Stimulated activated CD8-positive, alpha-beta memory T cell treated with anti-CD3 and anti-CD28 coated beads, Interleukin-2, amount 100 ng/mL, for 1 hour (primary cell): ENCODE measurements at regions not wholly inside any gene's neighbourhood (a gene's known extent, or its start where the extent isn't known, plus 50 kb on each side); places are given as distances from the start of the nearest gene placed in this dataset.
"Not testable (repeated sequence)": the region's sequence is repeated elsewhere in the genome, so short reads cannot be mapped to it uniquely, and the experiment has no call there.

Experiments used
- DNase-seq, 2 donors: peaks; one replicate each; pipeline ENCODE4 v3.0.0-alpha.2; 2020; ENCODE audit warnings: low read depth in 2 of 2

DNA sequence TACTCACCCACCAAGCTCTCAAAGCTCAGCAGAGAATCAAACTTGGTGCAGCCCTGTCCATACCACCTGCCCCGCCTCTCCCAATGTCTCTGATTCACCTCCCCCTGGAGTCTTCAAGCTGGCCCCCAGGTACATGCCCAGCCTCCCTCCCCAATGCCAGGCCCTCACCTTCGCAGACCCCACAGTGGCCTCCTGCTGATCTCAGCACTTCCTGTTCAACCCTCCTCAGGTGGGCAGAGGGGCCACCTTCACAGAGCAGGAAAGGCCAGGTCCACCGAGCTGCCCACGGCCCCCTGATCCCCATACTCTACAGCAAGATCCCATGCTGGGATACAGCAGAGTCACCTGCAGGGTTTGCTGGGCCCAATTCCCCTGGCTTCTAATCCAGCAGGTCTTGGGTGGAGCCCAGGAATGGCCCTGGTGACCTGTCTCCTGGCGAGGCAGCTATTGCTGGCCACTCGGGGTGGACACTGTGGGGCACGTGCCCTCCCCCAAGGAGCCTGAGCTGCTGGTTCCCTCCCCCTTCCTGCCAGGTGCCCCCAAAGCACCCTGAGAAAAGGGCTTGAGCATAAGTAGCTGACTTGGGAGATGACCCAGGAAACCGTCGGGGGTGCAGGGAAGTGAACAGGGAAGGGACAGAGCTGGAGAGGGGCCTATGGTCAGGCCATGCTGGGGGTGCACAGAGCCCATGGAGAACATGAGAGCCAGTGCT is 150.7 kb downstream of the BRD1 start:
- no peak for DNase-seq

DNA sequence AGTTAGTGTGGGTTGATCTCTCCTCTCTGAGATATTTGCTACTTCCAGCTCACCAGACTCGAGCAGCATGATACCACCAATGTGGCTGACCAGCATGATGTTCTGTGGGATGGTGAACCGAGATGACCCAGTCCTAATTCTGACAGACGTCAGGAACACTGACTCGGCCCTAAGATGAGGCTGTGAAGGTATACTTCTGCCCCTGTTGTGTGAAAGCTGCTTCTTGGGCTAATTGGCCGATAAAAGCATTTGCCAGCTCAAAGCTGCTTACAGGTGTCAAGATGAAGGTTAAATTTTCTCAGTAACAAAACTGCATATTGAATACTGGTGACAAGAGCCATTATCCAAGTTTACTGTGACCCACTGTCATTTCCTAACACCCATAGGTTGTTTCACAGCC is 151.4 kb downstream of the BRD1 start:
- DNase-seq: no peak

DNA sequence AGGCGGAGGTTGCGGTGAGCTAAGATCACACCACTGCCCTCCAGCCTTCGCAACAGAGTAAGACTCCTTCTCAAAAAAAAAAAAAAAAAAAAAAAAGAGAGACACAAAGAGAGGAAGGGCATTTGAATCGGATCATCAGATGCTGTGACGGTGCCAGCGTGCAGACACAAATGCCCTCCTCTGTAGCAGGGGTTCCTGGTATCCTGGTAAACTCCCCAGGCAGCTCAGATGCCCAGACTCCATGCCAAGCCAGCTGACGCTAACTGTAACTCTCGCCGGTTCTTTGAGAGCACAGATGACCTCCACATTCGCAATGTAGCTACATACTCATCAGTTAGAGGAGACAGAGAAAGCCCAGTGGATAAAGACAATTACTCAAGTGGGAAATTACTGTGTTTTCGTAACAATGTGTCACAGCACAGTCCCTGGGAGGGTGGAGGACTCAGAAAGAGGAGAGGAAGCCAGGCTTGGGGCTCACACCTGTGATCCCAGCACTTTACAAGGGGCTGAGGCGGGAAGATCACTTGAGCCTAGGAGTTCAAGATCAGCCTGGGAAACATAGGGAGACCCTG is 153.1 kb downstream of the BRD1 start:
- no peak for DNase-seq

DNA sequence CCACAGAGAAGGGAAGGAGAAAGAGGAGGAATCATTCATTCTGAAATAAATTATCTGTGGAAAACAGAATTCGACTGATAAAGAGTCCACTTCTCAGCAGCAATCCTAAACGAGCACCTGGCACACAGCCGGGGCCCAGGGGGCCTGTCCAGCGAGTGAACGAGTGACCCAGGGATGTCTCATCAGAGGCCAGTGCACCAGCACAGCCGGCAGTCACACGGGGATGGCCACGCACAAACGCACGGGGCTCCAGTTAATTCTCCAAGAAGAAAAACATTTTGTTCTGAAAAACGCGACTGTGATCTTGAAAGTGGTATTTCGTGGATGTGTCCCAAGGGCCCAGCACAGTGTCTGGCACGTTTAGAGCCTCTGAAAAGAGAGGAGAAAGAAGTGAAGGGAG is 154.6 kb downstream of the BRD1 start:
- no peak for DNase-seq

DNA sequence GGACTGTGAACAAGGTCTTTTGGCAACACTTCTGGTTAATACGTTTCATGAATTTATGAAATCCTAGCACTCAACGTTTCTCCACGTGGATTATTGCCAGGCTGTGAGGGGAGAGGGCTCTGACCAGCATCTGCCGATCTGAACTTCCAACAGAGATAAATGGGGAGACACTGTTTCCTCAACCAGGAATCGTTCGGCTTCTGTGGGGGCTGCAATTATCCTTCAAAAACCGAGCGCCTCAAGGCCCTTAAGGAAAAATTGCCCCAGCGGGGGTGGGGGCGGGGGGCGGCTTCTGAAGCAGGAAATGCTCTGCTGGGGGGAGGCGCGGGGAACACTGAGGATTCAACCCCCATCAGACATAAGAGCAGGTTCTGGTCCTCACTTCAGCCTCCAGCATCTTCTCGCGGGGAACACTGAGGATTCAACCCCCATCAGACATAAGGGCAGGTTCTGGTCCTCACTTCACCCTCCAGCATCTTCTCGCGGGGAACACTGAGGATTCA is 155.6 kb downstream of the BRD1 start:
- no peak for DNase-seq

DNA sequence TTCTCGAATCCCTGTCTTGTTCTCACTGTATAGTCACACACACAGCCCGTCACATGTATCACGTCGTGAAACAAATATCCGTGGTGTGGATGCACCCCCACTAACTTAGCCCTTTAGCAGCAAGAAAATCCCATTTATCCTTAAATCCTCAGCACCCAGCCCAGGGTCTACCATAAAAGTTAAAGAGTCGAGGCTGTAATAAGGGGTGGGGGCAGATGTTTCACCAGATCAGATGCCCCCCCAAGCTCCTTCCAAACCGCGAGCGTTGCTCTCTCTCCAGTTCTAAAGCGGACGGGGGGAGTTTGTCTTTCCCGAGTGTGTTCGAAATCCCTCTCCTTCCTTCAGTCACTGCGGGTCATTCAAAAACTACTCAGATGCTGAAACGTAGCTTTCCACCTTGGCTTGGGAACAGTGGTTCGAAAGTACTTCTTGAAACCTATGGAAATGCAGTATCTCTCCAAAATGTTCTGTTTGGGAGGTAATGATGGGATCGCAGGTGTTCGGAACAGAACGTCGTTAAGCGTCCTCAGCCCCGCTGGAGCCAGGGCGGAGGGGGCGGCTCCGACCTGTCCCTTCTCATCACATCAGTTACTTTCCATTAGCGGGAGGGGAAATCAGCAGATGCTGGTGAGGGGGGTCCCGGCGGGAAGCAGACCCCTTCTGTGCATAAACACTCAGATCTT is 156.2 kb downstream of the BRD1 start:
- no peak for DNase-seq

DNA sequence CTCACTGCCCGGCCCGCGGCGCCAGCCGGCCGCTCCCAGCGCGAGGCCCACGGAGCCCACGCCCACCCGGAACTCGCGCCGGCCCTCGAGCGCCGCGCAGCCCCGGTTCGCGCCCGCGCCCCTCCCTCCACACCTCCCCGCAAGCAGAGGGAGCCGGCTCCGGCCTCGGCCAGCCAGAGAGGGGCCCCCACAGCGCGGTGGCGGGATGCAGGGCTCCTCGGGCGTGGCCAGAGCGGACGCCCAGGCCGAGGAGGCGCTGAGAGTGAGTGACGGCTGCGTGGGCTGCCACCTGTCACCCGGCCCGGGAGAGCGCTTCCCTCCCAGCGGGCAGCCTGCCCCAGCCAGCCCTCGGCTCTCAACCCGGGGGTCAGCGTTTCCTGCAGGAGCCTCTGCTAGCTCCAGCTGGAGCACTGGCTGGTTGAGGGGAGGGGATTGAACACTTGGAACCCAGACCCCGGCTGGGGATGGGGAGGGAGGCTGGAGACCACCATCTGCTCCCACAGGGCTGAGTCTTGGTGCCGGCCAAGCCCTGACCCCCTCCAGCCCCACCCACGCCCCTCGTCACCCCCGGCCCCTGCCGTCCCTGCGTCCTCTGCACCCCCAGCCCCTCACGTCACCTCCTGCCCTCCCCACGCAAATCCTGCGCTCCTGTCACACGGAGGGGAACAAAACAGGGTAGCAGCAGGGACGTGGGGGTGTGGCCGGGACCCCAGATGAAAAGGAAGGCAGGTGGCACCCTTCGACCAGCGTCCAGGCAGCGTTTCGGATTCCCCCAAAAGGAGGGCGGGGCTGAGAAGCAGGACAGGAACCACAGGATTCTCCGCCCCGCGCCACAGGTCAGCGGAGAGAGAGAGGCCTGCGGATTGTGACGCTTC is 157.0 kb downstream of the BRD1 start:
- no peak for DNase-seq

DNA sequence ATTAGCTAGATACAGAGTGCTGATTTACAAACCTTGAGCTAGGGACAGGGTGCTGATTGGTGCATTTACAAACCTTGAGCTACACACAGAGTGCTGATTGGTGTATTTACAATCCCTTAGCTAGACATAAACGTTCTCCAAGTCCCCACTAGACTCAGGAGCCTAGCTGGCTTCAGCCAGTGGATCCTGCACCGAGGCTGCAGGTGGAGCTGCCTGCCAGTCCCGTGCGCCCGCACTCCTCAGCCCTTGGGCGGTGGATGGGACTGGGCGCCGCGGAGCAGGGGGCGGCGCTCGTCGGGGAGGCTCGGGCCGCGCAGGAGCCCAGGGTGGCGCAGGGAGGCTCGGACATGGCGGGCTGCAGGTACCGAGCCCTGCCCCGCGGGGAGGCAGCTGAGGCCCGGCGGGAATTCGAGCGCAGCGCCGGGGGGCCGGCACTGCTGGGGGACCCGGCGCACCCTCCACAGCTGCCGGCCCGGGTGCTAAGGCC is 157.7 kb downstream of the BRD1 start:
- DNase-seq: not testable (repeated sequence)

DNA sequence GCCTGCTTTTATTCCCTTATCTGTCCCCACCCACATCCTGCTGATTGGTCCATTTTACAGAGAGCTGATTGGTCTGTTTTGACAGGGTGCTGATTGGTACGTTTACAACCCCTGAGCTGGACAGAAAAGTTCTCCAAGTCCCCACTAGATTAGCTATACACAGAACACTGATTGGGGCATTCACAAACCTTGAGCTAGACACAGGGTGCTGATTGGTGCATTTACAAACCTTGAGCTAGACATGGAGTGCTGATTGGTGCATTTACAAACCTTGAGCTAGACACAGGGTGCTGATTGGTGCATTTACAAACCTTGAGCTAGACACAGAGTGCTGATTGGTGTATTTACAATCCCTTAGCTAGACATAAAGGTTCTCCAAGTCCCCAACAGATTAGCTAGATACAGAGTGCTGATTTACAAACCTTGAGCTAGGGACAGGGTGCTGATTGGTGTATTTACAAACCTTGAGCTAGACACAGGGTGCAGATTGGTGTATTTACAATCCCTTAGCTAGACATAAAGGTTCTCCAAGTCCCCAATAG is 158.2 kb downstream of the BRD1 start:
- not testable (repeated sequence) for DNase-seq

DNA sequence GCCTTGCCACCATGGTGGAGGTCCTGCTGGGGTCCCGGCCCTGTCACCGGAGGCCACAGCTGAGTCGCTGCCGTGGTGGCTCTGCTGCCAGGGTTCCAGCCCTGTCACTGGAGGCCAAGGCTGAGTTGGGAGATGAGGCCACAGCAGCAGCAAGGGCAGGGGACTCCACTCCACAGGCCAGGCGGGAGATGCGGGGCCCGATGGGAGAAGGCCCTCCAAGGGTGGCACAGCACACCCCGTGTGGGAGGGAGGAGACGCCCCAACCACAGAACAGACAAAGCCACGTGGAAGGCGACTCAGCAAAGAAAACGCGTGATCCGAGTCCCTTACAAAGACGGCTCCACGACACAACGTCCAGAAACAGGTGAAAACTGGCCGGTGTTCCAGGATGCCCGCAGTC is 159.3 kb downstream of the BRD1 start:
- DNase-seq: no peak

DNA sequence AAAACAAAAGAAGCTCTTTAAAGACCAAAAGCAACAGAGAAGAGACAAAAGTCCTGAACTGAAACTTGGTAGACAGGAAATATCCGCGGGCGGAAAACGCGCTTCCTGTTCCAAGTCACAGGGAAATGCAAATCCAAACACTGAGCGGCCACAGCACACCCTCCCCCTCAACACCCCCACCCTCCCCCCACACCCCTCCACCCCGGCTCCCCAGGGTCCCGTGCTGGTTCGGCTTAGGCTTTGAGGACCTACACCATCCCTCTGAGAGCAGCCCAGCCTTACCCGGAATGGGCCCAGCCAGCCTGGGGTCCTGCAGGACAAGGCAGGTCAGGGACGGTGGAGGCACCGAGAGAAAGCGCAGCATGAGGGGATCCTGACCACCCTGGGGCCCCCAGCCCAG is 160.4 kb downstream of the BRD1 start:
- no peak for DNase-seq

DNA sequence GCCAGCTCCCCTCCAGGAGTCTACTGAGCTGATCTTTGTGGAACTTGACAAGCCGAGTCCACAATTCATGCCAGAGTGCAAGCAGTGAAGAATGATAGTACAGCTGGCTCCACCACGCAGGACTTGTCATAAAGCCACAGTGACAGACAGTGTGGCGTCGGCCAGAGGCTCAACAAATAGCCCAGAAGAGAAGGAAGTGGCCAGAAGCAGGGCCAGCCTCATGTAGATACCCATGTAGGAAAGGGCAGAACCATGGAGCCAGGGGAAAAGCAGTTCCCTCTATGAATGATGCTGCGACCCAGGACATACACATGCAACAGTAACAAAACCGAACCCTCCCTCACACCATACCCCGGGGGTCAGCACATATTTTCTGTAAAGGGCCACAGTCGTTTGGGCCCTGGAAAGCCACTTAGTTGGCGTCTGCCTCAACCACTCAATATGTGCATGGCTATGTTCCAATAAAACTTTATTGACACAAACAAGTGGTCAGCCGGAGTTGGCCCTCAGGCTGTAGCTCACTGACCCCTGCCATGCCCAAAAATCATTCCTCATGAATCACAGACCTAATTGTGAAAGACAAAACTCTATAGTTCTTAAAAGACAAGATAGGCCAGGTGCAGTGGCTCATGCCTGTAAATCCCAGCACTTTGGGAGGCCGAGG is 161.4 kb downstream of the BRD1 start:
- no peak for DNase-seq

DNA sequence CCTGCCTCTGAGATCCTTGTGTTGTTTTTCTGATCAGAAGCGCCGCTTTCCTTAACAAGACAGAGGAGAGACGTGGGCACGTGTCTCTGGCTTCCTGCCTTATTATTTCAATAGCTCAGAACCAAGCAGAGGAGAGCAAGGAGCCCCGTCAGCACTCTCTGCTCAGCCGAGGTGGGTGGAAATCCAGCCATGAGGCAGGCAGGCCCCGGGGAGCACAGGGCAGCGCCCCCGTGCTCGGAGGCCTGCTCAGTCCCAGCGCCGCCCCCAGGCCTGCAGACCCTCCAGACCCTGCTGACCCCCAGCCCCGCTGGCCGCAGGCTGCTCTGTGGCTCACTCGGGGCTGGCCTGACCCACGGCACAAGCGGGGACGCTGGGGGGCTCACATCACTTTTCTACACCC is 162.8 kb downstream of the BRD1 start:
- no peak for DNase-seq

DNA sequence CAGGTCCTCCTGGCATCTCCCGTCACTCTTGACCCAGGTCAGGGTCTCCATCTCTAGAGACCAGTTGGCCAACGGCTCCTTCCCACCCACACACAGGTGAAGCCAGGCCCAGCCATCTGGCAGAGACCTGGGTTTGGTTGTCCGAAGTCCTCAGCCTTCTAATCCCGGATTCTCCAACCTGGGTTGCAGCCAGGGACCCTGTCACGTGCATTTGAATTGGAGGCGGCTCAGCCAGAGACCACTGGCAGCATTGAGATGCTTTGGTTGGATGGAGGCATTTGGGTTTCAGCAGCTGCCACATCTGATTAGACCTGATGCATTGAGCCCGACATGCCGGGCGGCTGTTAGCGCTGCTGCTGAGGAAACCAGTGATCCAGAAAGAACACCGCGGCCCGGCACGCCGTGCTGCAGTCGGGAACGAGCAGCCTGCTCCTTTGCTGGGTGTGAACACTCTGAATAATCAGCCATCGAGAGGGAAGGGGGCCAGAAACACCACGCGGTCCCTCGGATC is 163.2 kb downstream of the BRD1 start:
- no peak for DNase-seq

DNA sequence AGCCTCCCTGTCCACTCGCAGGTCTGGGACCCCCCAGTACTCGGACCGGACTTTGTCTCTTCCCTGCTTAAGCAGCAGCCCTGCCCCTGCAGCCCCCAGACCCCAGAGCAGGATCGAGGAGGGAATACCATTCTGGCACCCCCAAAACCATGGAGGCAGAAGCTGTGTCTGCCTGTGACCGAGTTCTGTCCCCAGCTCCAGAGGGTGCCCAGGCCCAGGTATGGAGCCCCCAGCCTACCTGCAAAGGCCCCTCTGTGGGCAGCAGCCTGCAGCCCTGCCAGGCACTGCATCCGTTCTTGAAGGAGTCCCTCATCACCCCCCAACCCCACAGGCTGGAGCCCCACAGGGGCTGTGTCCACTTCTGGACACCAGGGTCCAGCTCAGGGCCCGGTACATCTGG is 163.8 kb downstream of the BRD1 start:
- DNase-seq: no peak

DNA sequence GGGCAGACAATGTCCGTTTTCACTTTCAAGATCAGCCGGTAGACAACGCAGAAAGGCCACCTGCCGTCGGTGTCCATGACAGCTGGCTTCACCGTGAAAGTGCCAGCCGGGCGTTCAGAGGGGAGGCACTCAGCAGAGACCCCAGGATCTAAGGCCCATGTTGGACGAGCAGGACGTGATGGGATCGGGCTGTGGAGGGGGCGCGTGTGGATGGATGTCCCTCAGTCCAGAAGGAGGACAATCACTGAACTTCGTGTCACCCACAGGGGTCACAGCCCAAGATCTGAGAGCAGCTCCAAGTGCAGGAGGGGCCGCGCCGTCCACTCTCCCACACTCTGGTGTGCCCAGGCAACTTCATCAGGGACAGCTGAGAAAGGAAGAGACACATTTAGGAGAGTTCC is 164.4 kb downstream of the BRD1 start:
- no peak for DNase-seq

DNA sequence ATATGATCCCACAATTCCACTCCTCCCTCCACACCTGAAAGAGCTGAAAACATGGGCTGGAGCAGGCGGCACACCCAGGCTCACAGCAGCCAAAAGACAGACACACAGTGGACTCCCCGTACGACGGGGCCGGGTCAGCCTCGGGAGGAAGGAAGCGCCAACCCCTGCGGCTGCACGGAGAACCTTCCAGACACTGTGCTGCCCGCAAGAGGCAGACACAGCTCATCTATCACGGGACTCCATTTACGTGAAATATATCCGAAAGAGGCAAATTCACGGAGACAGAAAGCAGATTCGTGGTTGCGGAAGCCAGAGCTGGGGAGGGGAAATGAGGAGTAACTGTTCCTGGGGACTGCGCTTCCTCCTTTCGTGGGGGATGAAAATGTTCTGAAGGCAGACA is 165.0 kb downstream of the BRD1 start:
- DNase-seq: no peak

DNA sequence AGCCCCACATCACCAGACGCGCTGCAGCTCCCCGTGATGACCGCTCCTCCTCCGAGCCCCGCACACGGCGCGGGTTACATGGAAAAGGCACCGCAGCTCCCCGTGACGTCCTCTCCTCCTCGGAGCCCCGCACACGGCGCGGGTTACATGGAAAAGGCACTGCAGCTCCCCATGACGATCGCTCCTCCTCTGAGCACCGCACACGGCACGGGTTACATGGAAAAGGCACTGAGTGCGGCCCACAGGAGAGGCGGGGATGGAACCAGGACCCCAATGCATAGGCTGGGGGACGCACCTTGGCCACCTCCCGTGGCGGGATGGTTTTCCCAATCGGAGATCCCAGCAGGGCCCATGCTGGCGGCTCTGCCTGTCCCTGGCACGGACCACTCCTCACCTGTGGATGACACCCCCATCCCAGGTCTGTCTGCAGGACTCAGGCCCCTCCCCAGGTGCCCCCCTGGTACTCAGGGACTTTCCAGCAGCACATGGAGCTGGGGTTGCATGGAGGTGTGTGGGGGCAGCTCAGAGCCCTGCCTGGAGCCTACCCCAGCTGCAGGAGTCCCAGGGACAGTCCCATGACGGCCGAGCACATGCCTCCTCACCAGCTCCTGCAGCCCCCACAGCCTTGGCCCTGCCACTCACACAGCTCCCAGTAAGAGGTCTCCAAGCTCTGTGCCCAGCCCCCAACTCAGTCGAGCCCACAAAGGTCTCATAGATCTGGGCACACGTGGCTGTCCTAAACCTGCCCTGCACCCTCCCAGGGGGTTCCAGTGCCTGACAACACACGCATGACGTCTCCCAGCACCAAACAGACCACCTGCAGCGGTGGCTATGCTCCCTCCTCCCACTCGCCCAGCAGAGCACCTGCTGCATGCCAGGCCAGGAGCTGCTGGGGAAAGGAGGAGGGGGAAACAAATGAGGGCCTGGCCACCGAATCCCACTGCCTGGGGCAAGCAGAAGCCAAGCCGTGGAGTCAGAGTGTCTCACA is 166.6 kb downstream of the BRD1 start:
- DNase-seq: no peak

DNA sequence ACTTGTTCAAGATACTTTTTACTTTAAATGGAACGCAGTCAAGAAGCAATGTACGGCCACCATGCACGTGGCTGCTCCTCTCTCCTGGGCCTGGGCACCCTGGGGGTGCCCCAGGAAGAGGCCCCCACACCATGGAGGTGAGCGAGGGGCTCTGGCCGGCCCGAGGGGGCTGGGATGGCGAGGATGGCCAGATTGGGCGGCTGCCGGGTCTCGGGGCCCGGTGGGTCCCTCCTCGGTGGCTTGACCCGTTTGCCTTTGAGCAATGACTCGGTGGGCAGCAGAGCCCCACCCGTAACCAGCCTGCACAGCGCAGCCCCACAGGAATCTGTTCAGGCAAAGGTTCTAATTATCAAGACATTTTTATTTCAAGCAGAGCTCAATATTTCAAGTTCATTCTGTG is 167.4 kb downstream of the BRD1 start:
- DNase-seq: no peak

DNA sequence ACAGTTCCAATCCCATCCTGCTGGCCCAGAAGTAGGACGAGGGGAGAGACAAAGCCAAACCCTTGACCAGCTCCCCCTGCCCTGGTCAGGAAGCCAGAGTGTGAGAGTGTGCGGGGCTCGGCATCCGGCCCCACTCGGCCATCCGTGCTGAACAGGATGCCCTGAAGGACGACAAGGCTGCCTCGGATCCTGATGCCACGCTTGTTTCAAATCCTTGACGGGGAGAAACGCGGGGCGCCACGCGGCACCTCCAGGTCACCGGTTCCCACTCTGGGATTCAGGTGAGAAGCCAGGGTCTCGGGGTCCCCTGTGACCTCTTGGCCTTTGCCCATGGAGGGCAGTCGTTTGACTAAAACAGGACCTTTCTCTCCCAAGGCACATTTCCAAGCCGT is 167.8 kb downstream of the BRD1 start:
- no peak for DNase-seq
